ENCODE measurements at regions not wholly inside any gene's neighbourhood (a gene's known extent, or its start where the extent isn't known, plus 50 kb on each side); places are given as distances from the start of the nearest gene placed in this dataset.

GRCh38 chr18:56240405-56240804 is 398.0 kb downstream of the TXNL1 start:
- Histone ChIP-seq H3K4me1 (replicated peaks in 1 of 4; ENCODE audit: control insufficient read depth in 3 of 4, insufficient read depth in 4 of 4, low read length in 3 of 4) (no peaks in the 10 kb centered on the region), H4K5ac (ENCODE audit: insufficient read length, low read depth, low read length) (no peak overlapping the region), H3K18ac (ENCODE audit: extremely low read depth, low read length) (no peak overlapping the region), H4K8ac (ENCODE audit: extremely low read depth, insufficient read depth, low read length) (no peak overlapping the region), H2BK12ac (ENCODE audit: low read depth, low read length) (no peak overlapping the region), H3K14ac (ENCODE audit: insufficient read length) (no peak overlapping the region), H3K79me1 (ENCODE audit: low read depth, low read length) (no peaks in the 10 kb centered on the region), H3K27me3 (replicated peaks in 1 of 4; ENCODE audit: control insufficient read depth in 3 of 4, extremely low read depth in 1 of 4, insufficient read depth in 3 of 4, low read length in 3 of 4) (no peaks in the 10 kb centered on the region), H3K79me2 (ENCODE audit: control insufficient read depth in 1 of 2, insufficient read depth in 2 of 2, low read length in 2 of 2) (no peaks in the 10 kb centered on the region), H2BK15ac (ENCODE audit: low read length) (no peak overlapping the region), H3K23ac (ENCODE audit: insufficient read length) (no peak overlapping the region), H3K9me3 (ENCODE audit: insufficient read depth in 2 of 2, low read depth in 1 of 2, low read length in 1 of 2) (no peaks in the 10 kb centered on the region; a peak in 1 of 4 replicates), H3K27ac (ENCODE audit: low read depth, low read length) (no peak overlapping the region), H3K4ac (replicated peaks; ENCODE audit: insufficient read length, low read depth, low read length) (no peak overlapping the region), H2AFZ (ENCODE audit: low read length) (no peak overlapping the region; the same call in 1 of the 2 replicates), H2BK120ac (replicated peaks; ENCODE audit: low read depth, low read length) (no peak overlapping the region), H3K23me2 (ENCODE audit: low read depth, low read length) (no peaks in the 10 kb centered on the region), H4K20me1 (replicated peaks in 1 of 2; ENCODE audit: control insufficient read depth in 1 of 2, insufficient read depth in 2 of 2, low read length in 2 of 2) (no peaks in the 10 kb centered on the region), H3K56ac (replicated peaks; ENCODE audit: insufficient read length, low read depth, low read length) (no peak overlapping the region), H3K9ac (replicated peaks in 1 of 4; ENCODE audit: extremely low read depth in 1 of 4, low read depth in 3 of 4, low read length in 3 of 4) (no peak overlapping the region), H3K4me3 (ENCODE audit: extremely low read depth in 1 of 4, insufficient read depth in 2 of 4, low read depth in 3 of 4, low read length in 4 of 4) (no peak overlapping the region), H3K4me2 (ENCODE audit: insufficient read depth in 1 of 2, low read depth in 2 of 2, low read length in 2 of 2) (no peak overlapping the region), H2BK5ac (ENCODE audit: low read depth, low read length) (no peak overlapping the region), H3K36me3 (ENCODE audit: control insufficient read depth in 2 of 4, insufficient read depth in 4 of 4, low read length in 3 of 4) (no peaks in the 10 kb centered on the region), H2AK5ac (ENCODE audit: low read depth, low read length) (no peak overlapping the region), H4K91ac (replicated peaks; ENCODE audit: insufficient read length, low read length) (no peak overlapping the region), H2BK20ac (ENCODE audit: low read length) (no peak overlapping the region)
- FAIRE-seq (no peak), DNase-seq (ENCODE audit: low read depth in 1 of 2, low spot score in 2 of 2) (no peak)
- ChIA-PET POLR2A (ENCODE audit: partially characterized antibody) (no interaction called here), CTCF (ENCODE audit: partially characterized antibody) (no interaction called here)
- 90% methylated on average over 3 of the region's 3 CpGs; no CpG with 5 or more reads in 1 of the 2 experiments for WGBS, 2 experiments (ENCODE audit: extremely low coverage in 1 of 2, insufficient coverage in 1 of 2, insufficient read length in 1 of 2, insufficient replicate concordance in 2 of 2, low coverage in 1 of 2, low lambda C conversion rate in 2 of 2, missing lambda C conversion rate in 1 of 2)
- no peak for TF ChIP-seq CBX5 (IDR thresholded peaks at IDR 0.05; ENCODE audit: low read depth, low read length)
- TF ChIP-seq KDM1A (IDR thresholded peaks at IDR 0.05; ENCODE audit: borderline replicate concordance, low read length): no peak
- no peak for TF ChIP-seq CBX8 (IDR thresholded peaks at IDR 0.05; ENCODE audit: borderline replicate concordance, low read depth, low read length)
- no peak for TF ChIP-seq BACH1 (IDR thresholded peaks at IDR 0.05; ENCODE audit: low read length)
- TF ChIP-seq GABPA (IDR thresholded peaks at IDR 0.05; ENCODE audit: borderline replicate concordance, insufficient read depth, low read length): no peak
- TF ChIP-seq USF2 (IDR thresholded peaks at IDR 0.05; ENCODE audit: low read length): no peak
- TF ChIP-seq NRF1 (IDR thresholded peaks at IDR 0.05; ENCODE audit: low read depth, low read length): no peak
- TF ChIP-seq CHD1 (IDR thresholded peaks at IDR 0.05; ENCODE audit: low read depth, low read length): no peak
- no peak for TF ChIP-seq ZNF274 (IDR thresholded peaks at IDR 0.05; ENCODE audit: borderline replicate concordance, extremely low read depth, low read length)
- no peak for TF ChIP-seq PHF8 (conservative IDR thresholded peaks at IDR 0.05; ENCODE audit: low read depth, low read length)
- TF ChIP-seq HDAC6 (IDR thresholded peaks at IDR 0.05; ENCODE audit: low read depth, low read length): no peak
- TF ChIP-seq NANOG (IDR thresholded peaks at IDR 0.05; ENCODE audit: insufficient read depth, low read depth, low read length, poor library complexity, severe bottlenecking): no peak
- TF ChIP-seq ASH2L (IDR thresholded peaks at IDR 0.05; ENCODE audit: low read length): no peak
- no peak for TF ChIP-seq SIN3A (conservative IDR thresholded peaks at IDR 0.05 in 1 of 2, IDR thresholded peaks at IDR 0.05 in 1 of 2; ENCODE audit: low read depth in 1 of 2, low read length in 2 of 2)

Measured in H1 (cell line).